Keratinocyte (primary cell): ENCODE measurements at regions not wholly inside any gene's neighbourhood (a gene's known extent, or its start where the extent isn't known, plus 50 kb on each side); places are given as distances from the start of the nearest gene placed in this dataset.
A peak's percentile ranks its signal among the peaks of the same experiment; 100 is the strongest.

ENCODE experiments used
- DNase-seq: peaks from one replicate; pipeline ENCODE4 v3.0.0-alpha.2; 2011; ENCODE audit warnings: low read depth, missing footprints, low spot score
- FAIRE-seq: peaks from 2 replicates; lab custom pipeline; 2011; peaks lifted over from hg19 to GRCh38; lab: Jason Lieb, UNC
- H2AFZ ChIP-seq: 2 replicates; pipeline ENCODE4 v1.6.0; 2012; ENCODE audit warnings: low read length, control low read depth, inconsistent platforms; ENCODE audit not compliant: control insufficient read depth
- H3K27ac ChIP-seq: 2 replicates; pipeline ENCODE4 v1.5.1; 2011; ENCODE audit warnings: low read length; ENCODE audit not compliant: control insufficient read depth, insufficient read depth
- H3K27me3 ChIP-seq: 3 replicates; pipeline ENCODE4 v1.6.0; 2011; ENCODE audit warnings: low read length; ENCODE audit not compliant: control insufficient read depth, insufficient read depth; ENCODE audit errors: extremely low read depth
- H3K36me3 ChIP-seq, 2 experiments: 2 replicates in 1 of 2; 3 replicates in 1 of 2; pipeline ENCODE4 v1.5.1; 2011; ENCODE audit warnings: low read length in 2 of 2, mild to moderate bottlenecking in 1 of 2; ENCODE audit not compliant: control insufficient read depth in 2 of 2, insufficient read depth in 2 of 2; ENCODE audit errors: extremely low read depth in 1 of 2
- H3K4me1 ChIP-seq: 3 replicates; pipeline ENCODE4 v1.5.1; 2011; ENCODE audit warnings: low read length; ENCODE audit not compliant: control insufficient read depth, insufficient read depth; ENCODE audit errors: extremely low read depth
- H3K4me2 ChIP-seq: 3 replicates; pipeline ENCODE4 v1.6.0; 2011; ENCODE audit warnings: low read depth, low read length; ENCODE audit not compliant: control insufficient read depth, insufficient read depth; ENCODE audit errors: extremely low read depth
- H3K4me3 ChIP-seq, 3 experiments: fragments of 200-600 bp in 1 of 3; sonication (generic) in 1 of 3; 2 replicates in 2 of 3; 3 replicates in 1 of 3; pipeline ENCODE4 v1.5.1; 2011 to 2016; ENCODE audit warnings: low read length in 3 of 3, mild to moderate bottlenecking in 3 of 3, control low read depth in 2 of 3, inconsistent platforms in 1 of 3, low read depth in 1 of 3, mixed read lengths in 1 of 3, mixed run types in 1 of 3, moderate library complexity in 1 of 3; ENCODE audit not compliant: control insufficient read depth in 2 of 3, insufficient read depth in 2 of 3; ENCODE audit errors: extremely low read depth in 1 of 3
- H3K79me2 ChIP-seq: 2 replicates; pipeline ENCODE4 v1.6.0; 2012; ENCODE audit warnings: low read length; ENCODE audit not compliant: control insufficient read depth, insufficient read depth
- H3K9ac ChIP-seq: 3 replicates; pipeline ENCODE4 v1.6.0; 2011; ENCODE audit warnings: low read length; ENCODE audit not compliant: control insufficient read depth, insufficient read depth; ENCODE audit errors: extremely low read depth
- H3K9me1 ChIP-seq: 3 replicates; pipeline ENCODE4 v1.6.0; 2011; ENCODE audit warnings: low read length; ENCODE audit not compliant: control insufficient read depth, insufficient read depth; ENCODE audit errors: extremely low read depth
- H3K9me3 ChIP-seq: 2 replicates; pipeline ENCODE4 v1.5.1; 2012; ENCODE audit warnings: low read depth, low read length; ENCODE audit not compliant: control insufficient read depth
- H4K20me1 ChIP-seq: 3 replicates; pipeline ENCODE4 v1.6.0; 2011; ENCODE audit warnings: low read length; ENCODE audit not compliant: control insufficient read depth, insufficient read depth; ENCODE audit errors: extremely low read depth
- CTCF ChIP-seq, 3 experiments: IDR thresholded peaks in 1 of 3; conservative IDR thresholded peaks in 1 of 3; optimal IDR thresholded peaks in 1 of 3; 2 replicates in 2 of 3; 3 replicates in 1 of 3; pipeline versions ENCODE3 to v1.5.1; 2011; ENCODE audit warnings: low read length in 3 of 3, mild to moderate bottlenecking in 3 of 3, moderate library complexity in 2 of 3, control low read depth in 1 of 3, inconsistent platforms in 1 of 3; ENCODE audit not compliant: insufficient read depth in 2 of 3; ENCODE audit errors: extremely low read depth in 1 of 3
- EZH2 ChIP-seq: IDR thresholded peaks from one replicate; pipeline ENCODE4 v1.6.1; 2012; ENCODE audit warnings: inconsistent platforms, mild to moderate bottlenecking, low read length, moderate library complexity
- dilution Hi-C: fragments of 300-500 bp; cut with MboI; formaldehyde crosslinking; loops from one replicate; pipeline ENCODE4 v1.7.0; 2020; ENCODE audit warnings: low sequenced_read_pairs; ENCODE audit not compliant: extremely low pct_ligation_motif_present

GRCh38 chr10:36351159-36351558 lies 709.1 kb upstream of the FZD8 start:
- Histone ChIP-seq H3K4me2 (no peak overlapping the region), H3K79me2 (no peaks in the 10 kb centered on the region), H3K27me3 (no peaks in the 10 kb centered on the region), H3K9me1 (no peaks in the 10 kb centered on the region), H3K27ac (no peak overlapping the region), H3K4me1 (peaks cover 20% of the 10 kb centered on the region), H3K9ac (no peak overlapping the region), H3K9me3 (no peaks in the 10 kb centered on the region), H3K36me3 (no peaks in the 10 kb centered on the region), H3K4me3 (no peak overlapping the region), H2AFZ (peak overlapping the region; percentile 41), H4K20me1 (no peaks in the 10 kb centered on the region)
- dilution Hi-C loops: no loop called here
- peak; percentile 77 for FAIRE-seq
- DNase-seq: no peak
- TF ChIP-seq EZH2 (no peak), CTCF (optimal IDR thresholded peaks at IDR 0.05 in 1 of 3, IDR thresholded peaks at IDR 0.05 in 1 of 3, conservative IDR thresholded peaks at IDR 0.05 in 1 of 3; ENCODE audit: extremely low read depth in 1 of 3, insufficient read depth in 2 of 3, low read length in 3 of 3) (no peak)

GRCh38 chr10:36349445-36350078 lies 707.5 kb upstream of the FZD8 start:
- H3K4me1 ChIP-seq: peaks cover 21% of the 10 kb centered on the region
- H3K79me2 ChIP-seq: no peaks in the 10 kb centered on the region
- TF ChIP-seq EZH2 (no peak), CTCF (optimal IDR thresholded peaks at IDR 0.05 in 1 of 3, IDR thresholded peaks at IDR 0.05 in 1 of 3, conservative IDR thresholded peaks at IDR 0.05 in 1 of 3; ENCODE audit: extremely low read depth in 1 of 3, insufficient read depth in 2 of 3, low read length in 3 of 3) (peak in 2 of 3 experiments; percentile 11 to 23)
- no peaks in the 10 kb centered on the region for H3K9me1 ChIP-seq
- H3K36me3 ChIP-seq: no peaks in the 10 kb centered on the region
- H3K4me2 ChIP-seq: peak overlapping the region; percentile 65
- no peaks in the 10 kb centered on the region for H4K20me1 ChIP-seq
- dilution Hi-C loops: no loop called here
- FAIRE-seq (peak; percentile 95), DNase-seq (peak; percentile 36)
- peak overlapping the region in 1 of 3 experiments; percentile 13 for H3K4me3 ChIP-seq
- H3K9me3 ChIP-seq: no peaks in the 10 kb centered on the region
- H3K9ac ChIP-seq: peak overlapping the region; percentile 36
- H2AFZ ChIP-seq: peak overlapping the region; percentile 84
- peak overlapping the region; percentile 63 for H3K27ac ChIP-seq
- H3K27me3 ChIP-seq: no peaks in the 10 kb centered on the region
